ENCODE measurements at regions not wholly inside any gene's neighbourhood (a gene's known extent, or its start where the extent isn't known, plus 50 kb on each side); places are given as distances from the start of the nearest gene placed in this dataset.

- no peaks in the 10 kb centered on the region for H3K4me1 ChIP-seq
- H3K9me3 ChIP-seq, result no peaks in the 10 kb centered on the region
- TF ChIP-seq CTCF (IDR thresholded peaks at IDR 0.05), result no peak
- TF ChIP-seq EP300 (IDR thresholded peaks at IDR 0.05), result no peak
- no peak for TF ChIP-seq POLR2A (IDR thresholded peaks at IDR 0.05)
- WGBS, 2 donors, result 75 to 85% methylated on average over 3 of the region's 3 CpGs
- no peak overlapping the region for H3K4me3 ChIP-seq
- H3K36me3 ChIP-seq, result no peaks in the 10 kb centered on the region
- no peaks in the 10 kb centered on the region for H3K27me3 ChIP-seq
- H3K27ac ChIP-seq, result no peak overlapping the region
- DNase-seq (ENCODE audit: low spot score in 2 of 2), result no peak
These were observed 99.2 kb upstream of the RGMA start for GRCh38 chr15:93188236-93188635.

GRCh38 chr15:93185796-93186195 lies 96.8 kb upstream of the RGMA start:
- H3K9me3 ChIP-seq, result no peaks in the 10 kb centered on the region
- H3K4me3 ChIP-seq, result no peak overlapping the region
- no peaks in the 10 kb centered on the region for H3K4me1 ChIP-seq
- no peaks in the 10 kb centered on the region for H3K36me3 ChIP-seq
- DNase-seq (ENCODE audit: low spot score in 2 of 2), result no peak
- WGBS, 2 donors, result 52 to 56% methylated on average over 3 of the region's 3 CpGs
- H3K27me3 ChIP-seq, result no peaks in the 10 kb centered on the region
- H3K27ac ChIP-seq, result no peak overlapping the region
- TF ChIP-seq EP300 (IDR thresholded peaks at IDR 0.05) (no peak), POLR2A (IDR thresholded peaks at IDR 0.05) (no peak), CTCF (IDR thresholded peaks at IDR 0.05) (no peak)

- Histone ChIP-seq H3K36me3 (no peaks in the 10 kb centered on the region), H3K27ac (no peak overlapping the region), H3K27me3 (no peaks in the 10 kb centered on the region), H3K4me1 (peaks cover 0 to 16% (median 4%) of the 10 kb centered on the region in 4 donors), H3K9me3 (no peaks in the 10 kb centered on the region), H3K4me3 (no peak overlapping the region)
- WGBS, 2 donors, result 82 to 83% methylated on average over 8 of the region's 8 CpGs
- no peak for TF ChIP-seq EP300 (IDR thresholded peaks at IDR 0.05)
- TF ChIP-seq CTCF (IDR thresholded peaks at IDR 0.05), result no peak
- no peak for TF ChIP-seq POLR2A (IDR thresholded peaks at IDR 0.05)
- DNase-seq (ENCODE audit: low spot score in 2 of 2), result no peak
These were observed 93.7 kb upstream of the RGMA start for GRCh38 chr15:93182703-93183205.

- H3K27ac ChIP-seq, result no peak overlapping the region
- WGBS, 2 donors, result 77 to 80% methylated on average over 5 to 6 of the region's 6 CpGs
- peaks cover 0 to 16% (median 4%) of the 10 kb centered on the region in 4 donors for H3K4me1 ChIP-seq
- no peaks in the 10 kb centered on the region for H3K27me3 ChIP-seq
- TF ChIP-seq EP300 (IDR thresholded peaks at IDR 0.05), result no peak
- no peak for TF ChIP-seq POLR2A (IDR thresholded peaks at IDR 0.05)
- DNase-seq (ENCODE audit: low spot score in 2 of 2), result no peak
- H3K36me3 ChIP-seq, result no peaks in the 10 kb centered on the region
- no peaks in the 10 kb centered on the region for H3K9me3 ChIP-seq
- H3K4me3 ChIP-seq, result no peak overlapping the region
These were observed 91.6 kb upstream of the RGMA start for GRCh38 chr15:93180656-93181055.

GRCh38 chr15:93180128-93180527 lies 91.1 kb upstream of the RGMA start:
- TF ChIP-seq POLR2A (IDR thresholded peaks at IDR 0.05), result no peak
- Histone ChIP-seq H3K27ac (peak overlapping the region in 1 of 4 donors; percentile 49), H3K9me3 (no peaks in the 10 kb centered on the region), H3K27me3 (no peaks in the 10 kb centered on the region), H3K4me3 (no peak overlapping the region), H3K36me3 (no peaks in the 10 kb centered on the region), H3K4me1 (peaks cover 0 to 16% (median 4%) of the 10 kb centered on the region in 4 donors)
- no peak for DNase-seq (ENCODE audit: low spot score in 2 of 2)
- 77 to 85% methylated on average over 7 of the region's 7 CpGs for WGBS, 2 donors

- WGBS, 2 donors, result 52 to 58% methylated on average over 17 of the region's 17 CpGs
- Histone ChIP-seq H3K36me3 (no peaks in the 10 kb centered on the region), H3K4me3 (no peak overlapping the region), H3K27ac (peak overlapping the region in 1 of 4 donors; percentile 49), H3K9me3 (no peaks in the 10 kb centered on the region), H3K4me1 (peaks cover 0 to 16% (median 4%) of the 10 kb centered on the region in 4 donors), H3K27me3 (no peaks in the 10 kb centered on the region)
- TF ChIP-seq POLR2A (IDR thresholded peaks at IDR 0.05) (no peak), CTCF (IDR thresholded peaks at IDR 0.05) (no peak), EP300 (IDR thresholded peaks at IDR 0.05) (no peak)
- no peak for DNase-seq (ENCODE audit: low spot score in 2 of 2)
These were observed 90.7 kb upstream of the RGMA start for GRCh38 chr15:93179700-93180102.

All from tibial nerve (tissue), 4 donors.